Heart left ventricle (tissue), 16 donors: ENCODE measurements at regions not wholly inside any gene's neighbourhood (a gene's known extent, or its start where the extent isn't known, plus 50 kb on each side); places are given as distances from the start of the nearest gene placed in this dataset.
"Not testable (repeated sequence)": the region's sequence is repeated elsewhere in the genome, so short reads cannot be mapped to it uniquely, and the experiment has no call there.

Experiments used
- ATAC-seq, 4 donors: fragments of 200-7000 bp; cut with Tn5 transposase; one replicate each; pipeline ENCODE4 v1.9.1; 2020 to 2022; ENCODE audit warnings: moderate library complexity in 4 of 4, mild to moderate bottlenecking in 3 of 4, moderate number of reproducible peaks in 1 of 4
- DNase-seq, 5 donors: peaks; one replicate each; pipeline ENCODE4 v3.0.0-alpha.2; 2020
- H3K27ac ChIP-seq, 12 donors: fragments of 200-600 bp; sonication (generic) in 4 of 12; one replicate each; pipeline versions ENCODE4 v1.5.0 to v1.8.0; 2016 to 2022; ENCODE audit warnings: mild to moderate bottlenecking in 2 of 12
- H3K27me3 ChIP-seq, 9 donors: fragments of 200-600 bp; sonication (generic) in 2 of 9; one replicate each; pipeline versions ENCODE4 v1.5.1 to v1.8.0; 2016 to 2022; ENCODE audit warnings: mild to moderate bottlenecking in 3 of 9
- H3K36me3 ChIP-seq, 9 donors: fragments of 200-600 bp; sonication (generic) in 2 of 9; one replicate each; pipeline versions ENCODE4 v1.5.0 to v1.8.0; 2018 to 2022; ENCODE audit warnings: mild to moderate bottlenecking in 2 of 9
- H3K4me1 ChIP-seq, 12 donors: fragments of 200-600 bp; sonication (generic) in 4 of 12; one replicate each; pipeline versions ENCODE4 v1.5.0 to v1.8.0; 2016 to 2022; ENCODE audit warnings: mild to moderate bottlenecking in 3 of 12
- H3K4me3 ChIP-seq, 12 donors: fragments of 200-600 bp; sonication (generic) in 4 of 12; one replicate each; pipeline versions ENCODE4 v1.5.0 to v1.8.0; 2017 to 2022; ENCODE audit warnings: mild to moderate bottlenecking in 9 of 12, moderate library complexity in 4 of 12
- H3K9me3 ChIP-seq, 12 donors: fragments of 200-600 bp; sonication (generic) in 4 of 12; one replicate each; pipeline versions ENCODE4 v1.5.0 to v1.8.0; 2016 to 2022; ENCODE audit warnings: mild to moderate bottlenecking in 1 of 12
- POLR2A ChIP-seq, 2 donors: fragments of 450-650 bp; IDR thresholded peaks; one replicate each; pipeline ENCODE4 v1.6.1; 2017; ENCODE audit warnings: antibody characterized with exemption in 2 of 2, mild to moderate bottlenecking in 2 of 2, moderate library complexity in 2 of 2
- WGBS, 4 donors: extraction: QIAGEN DNeasy Blood & Tissue Kit in 2 of 4; methylation state at CpG; one replicate each; pipeline versions ENCODE4 v1.1.5 to v1.1.7; 2013 to 2018; 5-methylcytosine and 5-hydroxymethylcytosine counted together
- intact Hi-C, 10 donors: fragments of 100-400 bp; cut with DNase I; formaldehyde crosslinking; loops; one replicate each; pipeline versions ENCODE4 v1.11.1 to v1.14.2; 2022
- TF ChIP-seq, protein P1 (sequence below), 12 donors: fragments of 200-600 bp; sonication (generic) in 4 of 12; IDR thresholded peaks; one replicate each; pipeline versions ENCODE4 v1.5.0 to v1.8.0; 2018 to 2022; ENCODE audit warnings: antibody characterized with exemption in 12 of 12, mild to moderate bottlenecking in 5 of 12
- donor health status: ischemic (EF 13 %, LVEDD 7.1; RV severe dilation, severe dysfunction).
- donor health status: healthy with polysubstance abuse.
- donor health status: DM: no; HTN: yes; CAD: no.
- donor health status: DM: no; HTN: no; CAD: no.
- donor health status: ischemic (EF 25% LVEDD 6.9; RV normal size, moderate dysfunction).
- donor health status: ischemic (EF 25% LVEDD 5.7; RV mildly dilated, moderate dysfunction).
- donor health status: healthy.
- donor health status: DM: yes; HTN: yes; CAD: no.
- donor health status: ischemic (EF 35%, LVEDD 5.7; RV mildly dilated, moderate dysfunction).
- donor health status: nonischemic (EF 11% LVEDD 7.7; RV severe dilation, severe dysfunction).
- donor health status: DM: yes; HTN: yes; CAD: no.
- donor health status: PGD.
- donor health status: ischemic (EF 29% LVEDD 5.4; RV normal size, mild dysfunction).
- donor health status: nonischemic (EF 23%, LVEDD 6.1; RV moderate dilation, normal function).

DNA sequence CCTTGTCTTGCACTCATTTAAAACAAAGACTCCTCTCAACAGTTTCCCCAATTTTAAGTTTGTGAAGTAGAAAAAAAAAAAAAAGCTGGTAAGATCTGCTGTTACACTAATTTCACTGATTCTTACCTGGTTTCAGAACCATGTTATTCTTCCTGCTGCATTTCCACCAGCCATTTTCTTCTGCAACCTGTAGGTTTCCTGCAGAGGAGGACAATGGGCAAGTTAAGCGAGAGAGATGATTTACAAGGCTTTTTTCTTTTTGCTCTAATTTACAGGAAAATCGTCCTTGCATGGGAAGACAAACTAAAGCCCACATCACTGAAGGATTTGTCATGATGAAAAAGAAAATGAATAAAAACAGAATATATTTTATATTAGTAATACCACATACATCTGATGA lies 86.0 kb upstream of the SMARCA2 start:
- Histone ChIP-seq H3K4me3 (no peak overlapping the region), H3K4me1 (no peaks in the 10 kb centered on the region), H3K9me3 (no peaks in the 10 kb centered on the region)

DNA sequence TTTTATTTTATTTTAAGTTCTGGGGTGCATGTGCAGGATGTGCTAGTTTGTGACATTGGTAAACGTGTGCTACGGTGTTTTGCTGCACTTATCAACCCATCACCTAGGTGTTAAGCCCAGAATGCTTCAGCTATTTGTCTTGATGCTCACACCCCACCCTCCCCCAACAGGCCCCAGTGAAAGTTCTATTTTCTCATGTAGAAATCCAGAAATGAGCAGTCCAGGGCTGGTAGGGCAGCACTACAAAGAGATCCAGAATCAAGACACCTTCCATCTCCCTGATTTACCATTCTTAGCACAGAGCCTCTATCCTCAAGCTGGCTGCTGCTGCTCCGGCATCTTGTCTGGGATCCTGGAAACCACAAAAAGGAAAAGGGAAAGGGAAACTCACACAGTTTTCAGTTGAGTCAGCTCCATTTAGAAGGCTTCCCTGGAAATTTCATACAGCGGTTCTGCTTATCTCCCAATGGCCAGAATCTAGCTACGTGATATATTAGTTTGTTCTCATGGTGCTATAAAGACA lies 85.4 kb upstream of the SMARCA2 start:
- Histone ChIP-seq H3K4me3 (no peak overlapping the region), H3K9me3 (no peaks in the 10 kb centered on the region), H3K4me1 (no peaks in the 10 kb centered on the region), H3K27me3 (no peaks in the 10 kb centered on the region), H3K27ac (no peak overlapping the region), H3K36me3 (no peaks in the 10 kb centered on the region)
- intact Hi-C loops, result no loop called here
- ATAC-seq, result no peak
- TF ChIP-seq POLR2A (IDR thresholded peaks at IDR 0.05), result no peak
- 71 to 78% (median 76%) methylated on average over 5 of the region's 5 CpGs for WGBS, 4 donors
- no peak for DNase-seq

More for the DNA sequence above, 86.0 kb upstream of the SMARCA2 start:
- WGBS, 4 donors, result 44 to 64% (median 61%) methylated on average over 2 of the region's 2 CpGs
- no peak for TF ChIP-seq POLR2A (IDR thresholded peaks at IDR 0.05)
- H3K36me3 ChIP-seq, result no peaks in the 10 kb centered on the region
- intact Hi-C loops, result no loop called here
- no peak overlapping the region for H3K27ac ChIP-seq
- ATAC-seq, result no peak
- DNase-seq, result no peak
- no peaks in the 10 kb centered on the region for H3K27me3 ChIP-seq

DNA sequence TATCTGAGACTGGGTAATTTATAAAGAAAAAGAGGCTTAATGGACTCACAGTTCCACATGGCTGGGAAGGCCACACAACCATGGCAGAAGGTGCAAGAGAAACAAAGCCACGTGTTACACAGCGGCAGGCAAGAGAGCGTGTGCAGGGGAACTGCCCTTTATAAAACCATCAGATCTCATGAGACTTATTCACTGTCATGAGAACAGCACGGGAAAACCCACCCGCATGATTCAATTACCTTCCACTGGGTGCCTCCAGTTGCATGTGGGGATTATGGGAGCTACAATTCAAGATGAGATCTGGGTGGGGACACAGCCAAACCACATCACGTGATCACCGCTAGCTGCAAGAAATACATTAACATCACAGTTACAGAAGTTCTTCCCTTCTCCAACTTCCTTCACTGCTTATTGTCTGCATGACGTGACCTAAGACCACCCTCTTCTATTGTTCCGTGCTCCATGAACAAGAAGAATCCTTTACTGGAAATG lies 84.9 kb upstream of the SMARCA2 start:
- not testable (repeated sequence) for ATAC-seq
- WGBS, 4 donors, result 84 to 89% (median 87%) methylated on average over 9 of the region's 9 CpGs

DNA sequence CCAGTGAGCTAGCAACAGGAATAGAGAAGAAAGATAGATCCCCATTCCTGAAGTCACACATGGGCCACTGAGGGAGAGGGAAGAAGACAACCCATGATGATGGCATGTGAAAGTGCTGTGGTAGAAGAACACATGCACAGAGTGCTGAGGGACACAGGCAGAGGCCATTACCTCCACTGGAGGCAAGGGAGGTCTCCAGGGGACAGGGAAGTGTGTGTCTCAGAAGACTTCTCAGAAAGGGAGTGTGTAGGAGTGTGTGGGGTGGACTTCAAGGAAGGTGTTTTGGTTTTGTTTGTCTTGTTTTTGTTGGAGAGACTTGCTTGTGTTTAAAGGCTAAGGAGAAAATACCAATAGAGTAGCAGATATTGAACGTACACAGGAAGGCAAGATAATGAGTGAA lies 77.0 kb upstream of the SMARCA2 start:
- H3K4me3 ChIP-seq, result no peak overlapping the region
- H3K27ac ChIP-seq, result no peak overlapping the region
- no peaks in the 10 kb centered on the region for H3K9me3 ChIP-seq
- DNase-seq (no peak), ATAC-seq (no peak)
- no peak for TF ChIP-seq POLR2A (IDR thresholded peaks at IDR 0.05)
- TF ChIP-seq, protein P1, sequence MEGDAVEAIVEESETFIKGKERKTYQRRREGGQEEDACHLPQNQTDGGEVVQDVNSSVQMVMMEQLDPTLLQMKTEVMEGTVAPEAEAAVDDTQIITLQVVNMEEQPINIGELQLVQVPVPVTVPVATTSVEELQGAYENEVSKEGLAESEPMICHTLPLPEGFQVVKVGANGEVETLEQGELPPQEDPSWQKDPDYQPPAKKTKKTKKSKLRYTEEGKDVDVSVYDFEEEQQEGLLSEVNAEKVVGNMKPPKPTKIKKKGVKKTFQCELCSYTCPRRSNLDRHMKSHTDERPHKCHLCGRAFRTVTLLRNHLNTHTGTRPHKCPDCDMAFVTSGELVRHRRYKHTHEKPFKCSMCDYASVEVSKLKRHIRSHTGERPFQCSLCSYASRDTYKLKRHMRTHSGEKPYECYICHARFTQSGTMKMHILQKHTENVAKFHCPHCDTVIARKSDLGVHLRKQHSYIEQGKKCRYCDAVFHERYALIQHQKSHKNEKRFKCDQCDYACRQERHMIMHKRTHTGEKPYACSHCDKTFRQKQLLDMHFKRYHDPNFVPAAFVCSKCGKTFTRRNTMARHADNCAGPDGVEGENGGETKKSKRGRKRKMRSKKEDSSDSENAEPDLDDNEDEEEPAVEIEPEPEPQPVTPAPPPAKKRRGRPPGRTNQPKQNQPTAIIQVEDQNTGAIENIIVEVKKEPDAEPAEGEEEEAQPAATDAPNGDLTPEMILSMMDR (IDR thresholded peaks at IDR 0.05), result no peak
- H3K36me3 ChIP-seq, result no peaks in the 10 kb centered on the region
- no peaks in the 10 kb centered on the region for H3K4me1 ChIP-seq
- no peaks in the 10 kb centered on the region for H3K27me3 ChIP-seq
- 19 to 47% (median 38%) methylated on average over 1 of the region's 1 CpG for WGBS, 4 donors
- intact Hi-C loops, result no loop called here

More for the DNA sequence above, 84.9 kb upstream of the SMARCA2 start:
- intact Hi-C loops, DNase-seq, H3K27me3 ChIP-seq, H3K27ac ChIP-seq, H3K4me3 ChIP-seq, H3K36me3 ChIP-seq, H3K9me3 ChIP-seq, H3K4me1 ChIP-seq: not testable (repeated sequence)

DNA sequence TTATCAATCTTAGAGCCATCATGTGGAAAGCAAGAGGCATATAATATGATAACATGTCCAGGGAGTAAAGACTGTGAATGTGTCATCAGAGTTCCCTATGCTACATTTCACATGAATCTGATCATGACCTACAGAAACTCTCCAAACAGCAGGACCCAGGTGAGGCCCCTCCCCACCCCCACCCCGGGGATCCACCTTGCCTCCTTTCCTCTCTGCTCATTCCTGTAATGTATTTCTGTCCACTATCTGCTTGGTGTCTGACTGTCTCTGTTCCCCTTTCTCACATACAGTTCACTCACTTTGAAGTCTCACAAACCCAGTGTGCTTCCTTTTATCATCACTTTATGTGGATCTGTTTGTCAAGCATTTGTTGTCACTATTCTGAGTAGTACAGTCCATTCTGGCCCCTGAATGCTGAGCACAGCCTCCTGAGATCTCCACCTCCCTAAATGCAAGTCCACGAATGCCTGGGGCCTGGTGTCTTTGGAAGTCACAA lies 76.4 kb upstream of the SMARCA2 start:
- DNase-seq, result no peak
- WGBS, 4 donors, result 64 to 80% (median 68%) methylated on average over 2 of the region's 2 CpGs
- no peaks in the 10 kb centered on the region for H3K9me3 ChIP-seq
- H3K4me1 ChIP-seq, result no peaks in the 10 kb centered on the region
- H3K27ac ChIP-seq, result no peak overlapping the region
- H3K4me3 ChIP-seq, result no peak overlapping the region
- TF ChIP-seq POLR2A (IDR thresholded peaks at IDR 0.05), result no peak
- TF ChIP-seq, protein P1 (IDR thresholded peaks at IDR 0.05), result no peak
- intact Hi-C loops, result no loop called here
- no peak for ATAC-seq
- no peaks in the 10 kb centered on the region for H3K36me3 ChIP-seq
- no peaks in the 10 kb centered on the region for H3K27me3 ChIP-seq

DNA sequence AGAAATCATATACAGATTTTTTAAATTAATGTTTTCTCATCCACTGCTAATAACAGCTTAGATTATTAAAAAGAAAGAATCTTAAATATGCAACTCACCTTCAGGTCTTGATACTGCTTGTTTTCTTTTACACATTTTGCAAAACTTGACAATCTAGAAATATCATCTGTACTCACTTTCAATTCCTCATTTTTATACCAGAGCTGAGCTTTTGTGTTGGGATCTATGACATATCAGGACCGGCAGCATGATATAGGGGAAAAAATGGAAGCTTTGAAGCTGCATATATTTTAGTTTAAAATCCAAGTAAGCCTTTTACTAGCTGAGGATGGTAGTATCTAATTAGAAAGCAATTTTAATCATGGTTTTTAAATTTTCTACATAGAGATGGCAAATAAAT lies 75.7 kb upstream of the SMARCA2 start:
- 91 to 95% (median 94%) methylated on average over 1 of the region's 1 CpG for WGBS, 4 donors
- ATAC-seq, result no peak
- H3K27ac ChIP-seq, result no peak overlapping the region
- intact Hi-C loops, result no loop called here
- no peak for TF ChIP-seq POLR2A (IDR thresholded peaks at IDR 0.05)
- TF ChIP-seq, protein P1 (IDR thresholded peaks at IDR 0.05), result no peak
- H3K27me3 ChIP-seq, result no peaks in the 10 kb centered on the region
- H3K36me3 ChIP-seq, result no peaks in the 10 kb centered on the region
- H3K4me3 ChIP-seq, result no peak overlapping the region
- H3K9me3 ChIP-seq, result no peaks in the 10 kb centered on the region
- DNase-seq, result no peak
- H3K4me1 ChIP-seq, result no peaks in the 10 kb centered on the region
